ENCODE measurements at regions not wholly inside any gene's neighbourhood (a gene's known extent, or its start where the extent isn't known, plus 50 kb on each side); places are given as distances from the start of the nearest gene placed in this dataset.

GRCh38 chr5:120043431-120043830 is 414.1 kb downstream of the FAM170A start:
- TF ChIP-seq, protein P1, sequence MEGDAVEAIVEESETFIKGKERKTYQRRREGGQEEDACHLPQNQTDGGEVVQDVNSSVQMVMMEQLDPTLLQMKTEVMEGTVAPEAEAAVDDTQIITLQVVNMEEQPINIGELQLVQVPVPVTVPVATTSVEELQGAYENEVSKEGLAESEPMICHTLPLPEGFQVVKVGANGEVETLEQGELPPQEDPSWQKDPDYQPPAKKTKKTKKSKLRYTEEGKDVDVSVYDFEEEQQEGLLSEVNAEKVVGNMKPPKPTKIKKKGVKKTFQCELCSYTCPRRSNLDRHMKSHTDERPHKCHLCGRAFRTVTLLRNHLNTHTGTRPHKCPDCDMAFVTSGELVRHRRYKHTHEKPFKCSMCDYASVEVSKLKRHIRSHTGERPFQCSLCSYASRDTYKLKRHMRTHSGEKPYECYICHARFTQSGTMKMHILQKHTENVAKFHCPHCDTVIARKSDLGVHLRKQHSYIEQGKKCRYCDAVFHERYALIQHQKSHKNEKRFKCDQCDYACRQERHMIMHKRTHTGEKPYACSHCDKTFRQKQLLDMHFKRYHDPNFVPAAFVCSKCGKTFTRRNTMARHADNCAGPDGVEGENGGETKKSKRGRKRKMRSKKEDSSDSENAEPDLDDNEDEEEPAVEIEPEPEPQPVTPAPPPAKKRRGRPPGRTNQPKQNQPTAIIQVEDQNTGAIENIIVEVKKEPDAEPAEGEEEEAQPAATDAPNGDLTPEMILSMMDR (IDR thresholded peaks at IDR 0.05; ENCODE audit: low read depth, low read length, poor library complexity, severe bottlenecking): no peak
- no peak for TF ChIP-seq EZH2phosphoT487 (IDR thresholded peaks at IDR 0.05; ENCODE audit: borderline replicate concordance, low read length)

Data from DOHH2 (cell line).